ENCODE measurements at regions not wholly inside any gene's neighbourhood (a gene's known extent, or its start where the extent isn't known, plus 50 kb on each side); places are given as distances from the start of the nearest gene placed in this dataset.

GRCh38 chr12:115570069-115570777 lies 707.3 kb downstream of the MED13L start:
- Histone ChIP-seq H3K4me2 (ENCODE audit: insufficient read depth in 1 of 2, low read depth in 2 of 2, low read length in 2 of 2) (no peak overlapping the region), H3K14ac (ENCODE audit: insufficient read length) (no peak overlapping the region), H4K8ac (ENCODE audit: extremely low read depth, insufficient read depth, low read length) (no peak overlapping the region), H3K27me3 (replicated peaks in 1 of 4; ENCODE audit: control insufficient read depth in 3 of 4, extremely low read depth in 1 of 4, insufficient read depth in 3 of 4, low read length in 3 of 4) (no peaks in the 10 kb centered on the region), H3K79me1 (ENCODE audit: low read depth, low read length) (no peaks in the 10 kb centered on the region), H3K56ac (replicated peaks; ENCODE audit: insufficient read length, low read depth, low read length) (no peak overlapping the region), H2BK20ac (ENCODE audit: low read length) (no peak overlapping the region), H2BK5ac (ENCODE audit: low read depth, low read length) (no peak overlapping the region), H3K79me2 (ENCODE audit: control insufficient read depth in 1 of 2, insufficient read depth in 2 of 2, low read length in 2 of 2) (no peaks in the 10 kb centered on the region), H3K18ac (ENCODE audit: extremely low read depth, low read length) (0 out of 2 replicates have a peak overlapping the region, but pooled peaks have one; percentile 25), H4K91ac (replicated peaks; ENCODE audit: insufficient read length, low read length) (no peak overlapping the region), H3K4ac (replicated peaks; ENCODE audit: insufficient read length, low read depth, low read length) (no peak overlapping the region), H3K23me2 (ENCODE audit: low read depth, low read length) (no peaks in the 10 kb centered on the region), H4K5ac (ENCODE audit: insufficient read length, low read depth, low read length) (no peak overlapping the region), H2BK12ac (ENCODE audit: low read depth, low read length) (no peak overlapping the region), H2BK120ac (replicated peaks; ENCODE audit: low read depth, low read length) (no peak overlapping the region), H3K9me3 (ENCODE audit: insufficient read depth in 2 of 2, low read depth in 1 of 2, low read length in 1 of 2) (no peaks in the 10 kb centered on the region), H4K20me1 (replicated peaks in 1 of 2; ENCODE audit: control insufficient read depth in 1 of 2, insufficient read depth in 2 of 2, low read length in 2 of 2) (no peaks in the 10 kb centered on the region), H2BK15ac (ENCODE audit: low read length) (no peak overlapping the region), H3K36me3 (ENCODE audit: control insufficient read depth in 2 of 4, insufficient read depth in 4 of 4, low read length in 3 of 4) (no peaks in the 10 kb centered on the region), H3K27ac (ENCODE audit: low read depth, low read length) (no peak overlapping the region), H3K4me3 (ENCODE audit: extremely low read depth in 1 of 4, insufficient read depth in 2 of 4, low read depth in 3 of 4, low read length in 4 of 4) (no peak overlapping the region), H3K23ac (ENCODE audit: insufficient read length) (no peak overlapping the region), H3K9ac (replicated peaks in 1 of 4; ENCODE audit: extremely low read depth in 1 of 4, low read depth in 3 of 4, low read length in 3 of 4) (no peak overlapping the region), H3K4me1 (replicated peaks in 1 of 4; ENCODE audit: control insufficient read depth in 3 of 4, insufficient read depth in 4 of 4, low read length in 3 of 4) (no peaks in the 10 kb centered on the region; a peak in 1 of 7 replicates), H2AFZ (ENCODE audit: low read length) (no peak overlapping the region), H2AK5ac (ENCODE audit: low read depth, low read length) (no peak overlapping the region)
- DNase-seq (ENCODE audit: low read depth in 1 of 2, low spot score in 2 of 2) (no peak), FAIRE-seq (no peak)
- ChIA-PET CTCF (ENCODE audit: partially characterized antibody) (interaction anchor here (0.6 to 1.7 kb wide), 5 partner anchors 19 to 791 kb away, joined by 3 to 5 read pairs (median 3); no protein-coding TSS in a partner anchor), POLR2A (ENCODE audit: partially characterized antibody) (interaction anchor here (0.8 kb wide), 1 partner anchor 232 kb away, joined by 3 read pairs; no protein-coding TSS in a partner anchor)
- 90% methylated on average over 23 of the region's 27 CpGs; no CpG with 5 or more reads in 1 of the 2 experiments for WGBS, 2 experiments (ENCODE audit: extremely low coverage in 1 of 2, insufficient coverage in 1 of 2, insufficient read length in 1 of 2, insufficient replicate concordance in 2 of 2, low coverage in 1 of 2, low lambda C conversion rate in 2 of 2, missing lambda C conversion rate in 1 of 2)
- TF ChIP-seq USF2 (IDR thresholded peaks at IDR 0.05; ENCODE audit: low read length) (no peak), NRF1 (IDR thresholded peaks at IDR 0.05; ENCODE audit: low read depth, low read length) (no peak), EZH2 (IDR thresholded peaks at IDR 0.05; ENCODE audit: low read depth, low read length, severe bottlenecking) (no peak), E2F6 (IDR thresholded peaks at IDR 0.05) (no peak), BACH1 (IDR thresholded peaks at IDR 0.05; ENCODE audit: low read length) (no peak), NANOG (IDR thresholded peaks at IDR 0.05; ENCODE audit: insufficient read depth, low read depth, low read length, poor library complexity, severe bottlenecking) (no peak), CHD2 (IDR thresholded peaks at IDR 0.05; ENCODE audit: low read length) (no peak), FOSL1 (IDR thresholded peaks at IDR 0.05; ENCODE audit: insufficient read depth, low read depth, low read length) (no peak), PHF8 (conservative IDR thresholded peaks at IDR 0.05; ENCODE audit: low read depth, low read length) (no peak), CBX5 (IDR thresholded peaks at IDR 0.05; ENCODE audit: low read depth, low read length) (no peak), SRF (IDR thresholded peaks at IDR 0.05; ENCODE audit: low read depth, low read length) (no peak)

Measured in H1 (cell line).